ENCODE measurements at regions not wholly inside any gene's neighbourhood (a gene's known extent, or its start where the extent isn't known, plus 50 kb on each side); places are given as distances from the start of the nearest gene placed in this dataset.

- ChIA-PET POLR2A (no interaction called here), CTCF (no interaction called here)
- Mint-ChIP-seq H3K9me3 (peaks cover 8 to 13% (median 8%) of the 10 kb centered on the region in 3 donors), H3K4me3 (no peak overlapping the region), H3K27me3 (no peaks in the 10 kb centered on the region), H3K27ac (no peak overlapping the region), H3K36me3 (no peaks in the 10 kb centered on the region), H3K4me1 (no peaks in the 10 kb centered on the region)
- no peak for ATAC-seq (replicated peaks in 1 of 4)
- H3K4me3 ChIP-seq (ENCODE audit: control insufficient read depth in 1 of 2, extremely low read depth in 1 of 2, low read length in 1 of 2): no peak overlapping the region
- no peak for DNase-seq
- 30% methylated on average over 1 of the region's 2 CpGs for WGBS (ENCODE audit: insufficient coverage)
- no peak overlapping the region for H3K27ac ChIP-seq (ENCODE audit: low read length)
- H3K9me3 ChIP-seq: no peaks in the 10 kb centered on the region
- no peaks in the 10 kb centered on the region for H3K27me3 ChIP-seq (replicated peaks in 1 of 2; ENCODE audit: control insufficient read depth in 2 of 2, extremely low read depth in 1 of 2, insufficient read depth in 2 of 2, low read length in 1 of 2)
- H3K36me3 ChIP-seq (ENCODE audit: control insufficient read depth in 2 of 2, extremely low read depth in 1 of 2, insufficient read depth in 1 of 2, low read length in 1 of 2): no peaks in the 10 kb centered on the region
- no peaks in the 10 kb centered on the region for H3K4me1 ChIP-seq (ENCODE audit: control insufficient read depth in 1 of 2, extremely low read depth in 1 of 2, insufficient read depth in 2 of 2, low read length in 2 of 2)
These were observed 737.1 kb upstream of the ZWINT start for GRCh38 chr10:57098146-57098545.

GRCh38 chr10:57096044-57096443, 735.0 kb upstream of the ZWINT start:
- no peaks in the 10 kb centered on the region for H3K27me3 Mint-ChIP-seq
- H3K4me3 ChIP-seq (ENCODE audit: control insufficient read depth in 1 of 2, extremely low read depth in 1 of 2, low read length in 1 of 2): no peak overlapping the region
- no peaks in the 10 kb centered on the region for H3K4me1 ChIP-seq (ENCODE audit: control insufficient read depth in 1 of 2, extremely low read depth in 1 of 2, insufficient read depth in 2 of 2, low read length in 2 of 2)
- no peaks in the 10 kb centered on the region for H3K4me1 Mint-ChIP-seq
- no peaks in the 10 kb centered on the region for H3K27me3 ChIP-seq (replicated peaks in 1 of 2; ENCODE audit: control insufficient read depth in 2 of 2, extremely low read depth in 1 of 2, insufficient read depth in 2 of 2, low read length in 1 of 2)
- no peaks in the 10 kb centered on the region for H3K36me3 ChIP-seq (ENCODE audit: control insufficient read depth in 2 of 2, extremely low read depth in 1 of 2, insufficient read depth in 1 of 2, low read length in 1 of 2)
- H3K36me3 Mint-ChIP-seq: no peaks in the 10 kb centered on the region
- DNase-seq (no peak), ATAC-seq (replicated peaks in 1 of 4) (no peak)
- POLR2A ChIA-PET: no interaction called here
- 100% methylated on average over 3 of the region's 3 CpGs for WGBS (ENCODE audit: insufficient coverage)
- CTCF ChIA-PET: no interaction called here
- H3K9me3 ChIP-seq: no peaks in the 10 kb centered on the region
- no peak overlapping the region for H3K27ac Mint-ChIP-seq
- no peak overlapping the region for H3K27ac ChIP-seq (ENCODE audit: low read length)
- peaks cover 4 to 7% (median 7%) of the 10 kb centered on the region in 3 donors for H3K9me3 Mint-ChIP-seq
- H3K4me3 Mint-ChIP-seq: no peak overlapping the region

- H3K27ac Mint-ChIP-seq: no peak overlapping the region
- 83% methylated on average over 7 of the region's 7 CpGs for WGBS (ENCODE audit: insufficient coverage)
- CTCF ChIA-PET: no interaction called here
These were observed 733.9 kb upstream of the ZWINT start for GRCh38 chr10:57094965-57095364.

GRCh38 chr10:57094083-57094482, 733.0 kb upstream of the ZWINT start:
- Histone ChIP-seq H3K36me3 (ENCODE audit: control insufficient read depth in 2 of 2, extremely low read depth in 1 of 2, insufficient read depth in 1 of 2, low read length in 1 of 2) (no peaks in the 10 kb centered on the region), H3K27me3 (replicated peaks in 1 of 2; ENCODE audit: control insufficient read depth in 2 of 2, extremely low read depth in 1 of 2, insufficient read depth in 2 of 2, low read length in 1 of 2) (no peaks in the 10 kb centered on the region), H3K27ac (ENCODE audit: low read length) (no peak overlapping the region), H3K4me3 (ENCODE audit: control insufficient read depth in 1 of 2, extremely low read depth in 1 of 2, low read length in 1 of 2) (no peak overlapping the region), H3K9me3 (no peaks in the 10 kb centered on the region), H3K4me1 (ENCODE audit: control insufficient read depth in 1 of 2, extremely low read depth in 1 of 2, insufficient read depth in 2 of 2, low read length in 2 of 2) (no peaks in the 10 kb centered on the region)
- ChIA-PET POLR2A (no interaction called here), CTCF (no interaction called here)
- no peak overlapping the region for H3K4me3 Mint-ChIP-seq
- peaks cover 4 to 7% (median 7%) of the 10 kb centered on the region in 3 donors for H3K9me3 Mint-ChIP-seq
- no peak for ATAC-seq (replicated peaks in 1 of 4)
- DNase-seq: no peak
- no peaks in the 10 kb centered on the region for H3K27me3 Mint-ChIP-seq
- no peaks in the 10 kb centered on the region for H3K4me1 Mint-ChIP-seq
- H3K27ac Mint-ChIP-seq: no peak overlapping the region
- H3K36me3 Mint-ChIP-seq: no peaks in the 10 kb centered on the region

More at GRCh38 chr10:57094965-57095364, 733.9 kb upstream of the ZWINT start:
- Histone ChIP-seq H3K4me1 (ENCODE audit: control insufficient read depth in 1 of 2, extremely low read depth in 1 of 2, insufficient read depth in 2 of 2, low read length in 2 of 2) (no peaks in the 10 kb centered on the region), H3K27me3 (replicated peaks in 1 of 2; ENCODE audit: control insufficient read depth in 2 of 2, extremely low read depth in 1 of 2, insufficient read depth in 2 of 2, low read length in 1 of 2) (no peaks in the 10 kb centered on the region), H3K9me3 (no peaks in the 10 kb centered on the region), H3K4me3 (ENCODE audit: control insufficient read depth in 1 of 2, extremely low read depth in 1 of 2, low read length in 1 of 2) (no peak overlapping the region), H3K36me3 (ENCODE audit: control insufficient read depth in 2 of 2, extremely low read depth in 1 of 2, insufficient read depth in 1 of 2, low read length in 1 of 2) (no peaks in the 10 kb centered on the region), H3K27ac (ENCODE audit: low read length) (no peak overlapping the region)
- Mint-ChIP-seq H3K36me3 (no peaks in the 10 kb centered on the region), H3K4me1 (no peaks in the 10 kb centered on the region), H3K4me3 (no peak overlapping the region), H3K9me3 (peaks cover 4 to 7% (median 5%) of the 10 kb centered on the region in 3 donors), H3K27me3 (no peaks in the 10 kb centered on the region)
- ATAC-seq (replicated peaks in 1 of 4) (no peak), DNase-seq (no peak)
- POLR2A ChIA-PET: no interaction called here

GRCh38 chr10:57053530-57053929, 692.5 kb upstream of the ZWINT start:
- ChIA-PET CTCF (no interaction called here), POLR2A (no interaction called here)
- H3K4me3 Mint-ChIP-seq: no peak overlapping the region
- no peaks in the 10 kb centered on the region for H3K27me3 Mint-ChIP-seq
- H3K36me3 ChIP-seq (ENCODE audit: control insufficient read depth in 2 of 2, extremely low read depth in 1 of 2, insufficient read depth in 1 of 2, low read length in 1 of 2): no peaks in the 10 kb centered on the region
- no peaks in the 10 kb centered on the region for H3K27me3 ChIP-seq (replicated peaks in 1 of 2; ENCODE audit: control insufficient read depth in 2 of 2, extremely low read depth in 1 of 2, insufficient read depth in 2 of 2, low read length in 1 of 2)
- no peak overlapping the region for H3K27ac ChIP-seq (ENCODE audit: low read length)
- no peak overlapping the region for H3K27ac Mint-ChIP-seq
- H3K9me3 ChIP-seq: no peaks in the 10 kb centered on the region
- H3K4me3 ChIP-seq (ENCODE audit: control insufficient read depth in 1 of 2, extremely low read depth in 1 of 2, low read length in 1 of 2): no peak overlapping the region
- H3K36me3 Mint-ChIP-seq: no peaks in the 10 kb centered on the region
- 75% methylated on average over 5 of the region's 6 CpGs for WGBS (ENCODE audit: insufficient coverage)
- peaks cover 13 to 53% (median 26%) of the 10 kb centered on the region in 3 donors for H3K9me3 Mint-ChIP-seq
- DNase-seq (no peak), ATAC-seq (replicated peaks in 1 of 4) (peak in 1 of 4 experiments; percentile 17)
- H3K4me1 ChIP-seq (ENCODE audit: control insufficient read depth in 1 of 2, extremely low read depth in 1 of 2, insufficient read depth in 2 of 2, low read length in 2 of 2): no peaks in the 10 kb centered on the region
- no peaks in the 10 kb centered on the region for H3K4me1 Mint-ChIP-seq

GRCh38 chr10:57049096-57049495, 688.0 kb upstream of the ZWINT start:
- Histone ChIP-seq H3K36me3 (ENCODE audit: control insufficient read depth in 2 of 2, extremely low read depth in 1 of 2, insufficient read depth in 1 of 2, low read length in 1 of 2) (no peaks in the 10 kb centered on the region), H3K4me3 (ENCODE audit: control insufficient read depth in 1 of 2, extremely low read depth in 1 of 2, low read length in 1 of 2) (no peak overlapping the region), H3K27me3 (replicated peaks in 1 of 2; ENCODE audit: control insufficient read depth in 2 of 2, extremely low read depth in 1 of 2, insufficient read depth in 2 of 2, low read length in 1 of 2) (no peaks in the 10 kb centered on the region), H3K27ac (ENCODE audit: low read length) (no peak overlapping the region), H3K9me3 (no peaks in the 10 kb centered on the region), H3K4me1 (ENCODE audit: control insufficient read depth in 1 of 2, extremely low read depth in 1 of 2, insufficient read depth in 2 of 2, low read length in 2 of 2) (no peaks in the 10 kb centered on the region)
- no CpG with 5 or more reads among the region's 2 CpGs for WGBS (ENCODE audit: insufficient coverage)
- no peaks in the 10 kb centered on the region for H3K27me3 Mint-ChIP-seq
- no peaks in the 10 kb centered on the region for H3K36me3 Mint-ChIP-seq
- H3K27ac Mint-ChIP-seq: no peak overlapping the region
- ATAC-seq (replicated peaks in 1 of 4): no peak
- POLR2A ChIA-PET: no interaction called here
- peaks cover 6 to 27% (median 18%) of the 10 kb centered on the region in 3 donors for H3K9me3 Mint-ChIP-seq
- H3K4me3 Mint-ChIP-seq: no peak overlapping the region
- CTCF ChIA-PET: no interaction called here
- DNase-seq: no peak
- no peaks in the 10 kb centered on the region for H3K4me1 Mint-ChIP-seq

GRCh38 chr10:57038531-57038930, 677.5 kb upstream of the ZWINT start:
- CTCF ChIA-PET: no interaction called here
- Histone ChIP-seq H3K36me3 (ENCODE audit: control insufficient read depth in 2 of 2, extremely low read depth in 1 of 2, insufficient read depth in 1 of 2, low read length in 1 of 2) (no peaks in the 10 kb centered on the region), H3K27ac (ENCODE audit: low read length) (no peak overlapping the region), H3K9me3 (no peaks in the 10 kb centered on the region), H3K4me3 (ENCODE audit: control insufficient read depth in 1 of 2, extremely low read depth in 1 of 2, low read length in 1 of 2) (no peak overlapping the region), H3K27me3 (replicated peaks in 1 of 2; ENCODE audit: control insufficient read depth in 2 of 2, extremely low read depth in 1 of 2, insufficient read depth in 2 of 2, low read length in 1 of 2) (no peaks in the 10 kb centered on the region), H3K4me1 (ENCODE audit: control insufficient read depth in 1 of 2, extremely low read depth in 1 of 2, insufficient read depth in 2 of 2, low read length in 2 of 2) (no peaks in the 10 kb centered on the region)
- no peak for DNase-seq
- Mint-ChIP-seq H3K27ac (no peak overlapping the region), H3K4me3 (no peak overlapping the region), H3K4me1 (no peaks in the 10 kb centered on the region), H3K36me3 (no peaks in the 10 kb centered on the region), H3K27me3 (no peaks in the 10 kb centered on the region), H3K9me3 (peaks cover 3 to 12% (median 6%) of the 10 kb centered on the region in 3 donors)
- ATAC-seq (replicated peaks in 1 of 4): no peak
- WGBS (ENCODE audit: insufficient coverage): no CpG with 5 or more reads among the region's 2 CpGs
- POLR2A ChIA-PET: no interaction called here

Data from T-cell (primary cell).